NCI-H1417 (cell line): ENCODE measurements at regions not wholly inside any gene's neighbourhood (a gene's known extent, or its start where the extent isn't known, plus 50 kb on each side); places are given as distances from the start of the nearest gene placed in this dataset.
"Not testable (repeated sequence)": the region's sequence is repeated elsewhere in the genome, so short reads cannot be mapped to it uniquely, and the experiment has no call there.

ENCODE experiments used
- DNase-seq, 3 experiments: peaks; one replicate each; lab custom pipeline; 2025; lab: John Stamatoyannopoulos, UW

- no peak for DNase-seq
These were observed 113.1 kb downstream of the ZNF648 start for GRCh38 chr1:181948372-181948771.

- no peak for DNase-seq
These were observed 114.1 kb downstream of the ZNF648 start for GRCh38 chr1:181947441-181947840.

GRCh38 chr1:181936768-181937581 is 124.5 kb downstream of the ZNF648 start:
- peak; percentile 88 to 97 (median 92) for DNase-seq

GRCh38 chr1:181936269-181936668 is 125.2 kb downstream of the ZNF648 start:
- DNase-seq: no peak

- no peak for DNase-seq
These were observed 129.6 kb downstream of the ZNF648 start for GRCh38 chr1:181931873-181932272.

GRCh38 chr1:181930187-181930586 is 131.3 kb downstream of the ZNF648 start:
- no peak for DNase-seq

- peak in 1 of 3 experiments; percentile 13 for DNase-seq
These were observed 134.8 kb downstream of the ZNF648 start for GRCh38 chr1:181926697-181927096.

GRCh38 chr1:181924034-181924433 is 137.5 kb downstream of the ZNF648 start:
- not testable (repeated sequence) for DNase-seq

GRCh38 chr1:181919542-181919941 is 142.0 kb downstream of the ZNF648 start:
- DNase-seq: no peak

- DNase-seq: no peak
These were observed 142.5 kb downstream of the ZNF648 start for GRCh38 chr1:181918880-181919525.

GRCh38 chr1:181911715-181912114 is 149.8 kb downstream of the ZNF648 start:
- no peak for DNase-seq

- DNase-seq: no peak
These were observed 150.6 kb downstream of the ZNF648 start for GRCh38 chr1:181910905-181911304.

- DNase-seq: peak in 1 of 3 experiments; percentile 33
These were observed 152.5 kb downstream of the ZNF648 start for GRCh38 chr1:181909010-181909409.

- no peak for DNase-seq
These were observed 154.9 kb downstream of the ZNF648 start for GRCh38 chr1:181906631-181907030.

GRCh38 chr1:181905944-181906597 is 155.4 kb downstream of the ZNF648 start:
- no peak for DNase-seq

GRCh38 chr1:181898773-181899172 is 162.7 kb downstream of the ZNF648 start:
- DNase-seq: no peak

GRCh38 chr1:181896824-181897223 is 164.7 kb downstream of the ZNF648 start:
- DNase-seq: no peak

- no peak for DNase-seq
These were observed 167.1 kb downstream of the ZNF648 start for GRCh38 chr1:181894439-181894859.

- DNase-seq: no peak
These were observed 167.6 kb downstream of the ZNF648 start for GRCh38 chr1:181893937-181894336.

- DNase-seq: not testable (repeated sequence)
These were observed 168.4 kb downstream of the ZNF648 start for GRCh38 chr1:181893150-181893549.

- no peak for DNase-seq
These were observed 188.9 kb downstream of the ZNF648 start for GRCh38 chr1:181872562-181872961.

- no peak for DNase-seq
These were observed 197.8 kb downstream of the ZNF648 start for GRCh38 chr1:181863736-181864135.

- no peak for DNase-seq
These were observed 198.5 kb downstream of the ZNF648 start for GRCh38 chr1:181863006-181863405.
